ENCODE measurements at regions not wholly inside any gene's neighbourhood (a gene's known extent, or its start where the extent isn't known, plus 50 kb on each side); places are given as distances from the start of the nearest gene placed in this dataset.

DNA sequence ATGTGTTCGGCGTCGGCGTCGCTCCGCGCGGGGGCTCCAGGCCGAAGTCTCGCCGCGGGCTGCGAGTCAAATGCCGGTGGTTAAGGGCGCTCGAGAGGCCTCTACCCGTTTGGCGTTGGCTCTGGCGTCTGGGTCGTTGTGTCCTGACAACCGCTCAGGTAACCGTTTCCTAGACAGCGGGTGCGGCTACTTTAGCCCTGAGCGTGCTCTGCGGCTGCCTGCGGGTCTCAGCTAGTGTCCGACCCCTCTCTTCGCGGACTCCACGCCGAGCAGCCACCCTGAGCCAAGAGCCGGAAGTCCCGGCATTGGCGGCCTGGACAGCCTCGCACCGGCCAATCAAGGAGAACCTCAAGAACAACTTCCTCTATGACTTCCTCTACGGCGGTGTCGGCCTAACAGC, 173.4 kb downstream of the SETD4 start:
- TF ChIP-seq CTCF (IDR thresholded peaks at IDR 0.05; ENCODE audit: low read depth, low read length) = no peak
- TF ChIP-seq, protein P1, sequence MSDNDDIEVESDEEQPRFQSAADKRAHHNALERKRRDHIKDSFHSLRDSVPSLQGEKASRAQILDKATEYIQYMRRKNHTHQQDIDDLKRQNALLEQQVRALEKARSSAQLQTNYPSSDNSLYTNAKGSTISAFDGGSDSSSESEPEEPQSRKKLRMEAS (IDR thresholded peaks at IDR 0.05; ENCODE audit: low read depth, low read length) = no peak
